Neuronal stem cell (in vitro differentiated cells): ENCODE measurements at regions not wholly inside any gene's neighbourhood (a gene's known extent, or its start where the extent isn't known, plus 50 kb on each side); places are given as distances from the start of the nearest gene placed in this dataset.

Experiments used
- DNase-seq: peaks from one replicate; pipeline ENCODE4 v3.0.0-alpha.2; 2013; ENCODE audit warnings: low spot score
- H2AFZ ChIP-seq: one replicate; pipeline ENCODE4 v1.6.1; 2013; ENCODE audit warnings: mild to moderate bottlenecking, low read length, inconsistent platforms
- H2AK5ac ChIP-seq: 2 replicates; pipeline ENCODE4 v1.6.1; 2013; ENCODE audit warnings: low read depth, mild to moderate bottlenecking, inconsistent platforms, low read length, moderate library complexity, mixed read lengths
- H2BK120ac ChIP-seq: 2 replicates; pipeline ENCODE4 v1.6.1; 2013; ENCODE audit warnings: low read depth, mild to moderate bottlenecking, inconsistent platforms, low read length, moderate library complexity, mixed read lengths
- H2BK12ac ChIP-seq: one replicate; pipeline ENCODE4 v1.6.1; 2013; ENCODE audit warnings: low read length, inconsistent platforms
- H2BK15ac ChIP-seq: 2 replicates; pipeline ENCODE4 v1.6.1; 2013; ENCODE audit warnings: mild to moderate bottlenecking, low read length, inconsistent platforms, mixed read lengths
- H2BK5ac ChIP-seq: one replicate; pipeline ENCODE4 v1.6.1; 2013; ENCODE audit warnings: inconsistent platforms, mild to moderate bottlenecking, low read length, moderate library complexity
- H3K14ac ChIP-seq: one replicate; pipeline ENCODE4 v1.6.1; 2013; ENCODE audit warnings: low read length, inconsistent platforms
- H3K18ac ChIP-seq: 2 replicates; pipeline ENCODE4 v1.6.1; 2013; ENCODE audit warnings: low read length, inconsistent platforms
- H3K23ac ChIP-seq: 2 replicates; pipeline ENCODE4 v1.6.1; 2013; ENCODE audit warnings: low read depth, mild to moderate bottlenecking, mixed read lengths, low read length, inconsistent platforms; ENCODE audit not compliant: poor library complexity
- H3K27ac ChIP-seq: replicated peaks from 3 replicates; pipeline ENCODE4 v1.5.1; 2013; ENCODE audit warnings: low read length, inconsistent platforms
- H3K27me3 ChIP-seq, 3 experiments: 2 replicates each; pipeline ENCODE4 v1.6.1; 2013; ENCODE audit warnings: low read length in 3 of 3, mild to moderate bottlenecking in 2 of 3, inconsistent platforms in 1 of 3, low read depth in 1 of 3, mixed read lengths in 1 of 3, moderate library complexity in 1 of 3; ENCODE audit not compliant: control insufficient read depth in 3 of 3, insufficient read depth in 3 of 3
- H3K36me3 ChIP-seq, 2 donors: replicated peaks in 1 of 2; 2 replicates each; pipeline ENCODE4 v1.6.1; 2013; ENCODE audit warnings: low read length in 2 of 2; ENCODE audit not compliant: control insufficient read depth in 2 of 2, insufficient read depth in 2 of 2
- H3K4ac ChIP-seq: 2 replicates; pipeline ENCODE4 v1.6.1; 2013; ENCODE audit warnings: inconsistent platforms, mild to moderate bottlenecking, low read length, moderate library complexity
- H3K4me1 ChIP-seq, 2 donors: 1 replicate in 1 of 2; 2 replicates in 1 of 2; pipeline ENCODE4 v1.6.1; 2013; ENCODE audit warnings: low read length in 2 of 2, low read depth in 1 of 2; ENCODE audit not compliant: control insufficient read depth in 2 of 2, insufficient read depth in 1 of 2
- H3K4me2 ChIP-seq: one replicate; pipeline ENCODE4 v1.6.1; 2013; ENCODE audit warnings: mild to moderate bottlenecking, low read length, inconsistent platforms; ENCODE audit not compliant: insufficient read depth, poor library complexity, severe bottlenecking
- H3K4me3 ChIP-seq, 2 donors: 2 replicates each; pipeline ENCODE4 v1.5.1; 2013; ENCODE audit warnings: low read length in 2 of 2, mild to moderate bottlenecking in 2 of 2, inconsistent platforms in 1 of 2, moderate library complexity in 1 of 2
- H3K79me1 ChIP-seq: one replicate; pipeline ENCODE4 v1.6.1; 2013; ENCODE audit warnings: low read depth, mild to moderate bottlenecking, inconsistent platforms, low read length, moderate library complexity
- H3K9ac ChIP-seq: one replicate; pipeline ENCODE4 v1.6.1; 2013; ENCODE audit warnings: mild to moderate bottlenecking, low read depth, low read length, inconsistent platforms; ENCODE audit not compliant: poor library complexity
- H3K9me3 ChIP-seq, 2 donors: replicated peaks in 1 of 2; 2 replicates each; pipeline versions ENCODE3 to v1.6.1; 2013; ENCODE audit warnings: low read length in 2 of 2, mild to moderate bottlenecking in 2 of 2, inconsistent platforms in 1 of 2, low read depth in 1 of 2, mixed read lengths in 1 of 2, moderate library complexity in 1 of 2; ENCODE audit not compliant: control insufficient read depth in 2 of 2, insufficient read depth in 1 of 2
- H4K8ac ChIP-seq: one replicate; pipeline ENCODE4 v1.6.1; 2013; ENCODE audit warnings: low read depth, mild to moderate bottlenecking, inconsistent platforms, low read length, moderate library complexity
- H4K91ac ChIP-seq: one replicate; pipeline ENCODE4 v1.6.1; 2013; ENCODE audit warnings: low read length, low read depth, mild to moderate bottlenecking, inconsistent platforms; ENCODE audit not compliant: poor library complexity
- WGBS, 2 donors: extraction: QIAGEN DNeasy Blood & Tissue Kit; methylation state at CpG; one replicate each; pipeline ENCODE4 v1.1.7; 2013; ENCODE audit warnings: missing lambda C conversion rate in 2 of 2, mixed read lengths in 1 of 2; ENCODE audit not compliant: insufficient read length in 2 of 2, insufficient replicate concordance in 1 of 2; ENCODE audit errors: extremely low coverage in 2 of 2; 5-methylcytosine and 5-hydroxymethylcytosine counted together

DNA sequence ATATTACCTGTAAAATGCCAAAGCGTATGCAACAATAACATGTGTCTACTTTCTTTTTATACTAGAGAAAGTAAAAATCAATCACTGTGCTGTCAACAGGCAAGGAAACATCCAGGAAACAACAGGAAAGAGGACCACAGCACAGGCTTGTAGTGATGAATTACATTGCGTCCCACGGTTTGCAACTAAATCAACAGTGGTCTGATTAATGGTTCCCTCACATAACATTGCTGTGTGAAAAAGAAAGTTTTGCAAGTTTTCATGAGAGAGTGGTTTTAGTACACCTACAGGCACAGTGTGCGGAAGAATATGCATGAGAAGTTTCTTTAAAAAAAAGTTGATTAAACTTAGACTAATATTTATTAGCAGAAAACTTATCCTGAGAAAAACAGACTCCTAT lies 329.5 kb upstream of the HSF2 start:
- Histone ChIP-seq H2BK5ac (no peak overlapping the region), H4K91ac (no peak overlapping the region), H2BK12ac (no peak overlapping the region), H3K18ac (no peak overlapping the region), H3K14ac (no peak overlapping the region), H3K4me2 (no peak overlapping the region), H4K8ac (no peak overlapping the region), H3K23ac (no peak overlapping the region), H2BK120ac (no peak overlapping the region), H2AK5ac (no peak overlapping the region), H3K9me3 (no peaks in the 10 kb centered on the region), H3K27ac (no peak overlapping the region), H3K27me3 (peaks cover 0 to 2% (median 0%) of the 10 kb centered on the region in 3 experiments), H2AFZ (no peak overlapping the region), H3K4me1 (no peaks in the 10 kb centered on the region), H3K36me3 (no peaks in the 10 kb centered on the region), H2BK15ac (no peak overlapping the region), H3K9ac (no peak overlapping the region), H3K79me1 (no peaks in the 10 kb centered on the region), H3K4ac (no peak overlapping the region), H3K4me3 (no peak overlapping the region)
- DNase-seq: no peak
- no CpG with 5 or more reads among the region's 4 CpGs for WGBS, 2 donors

DNA sequence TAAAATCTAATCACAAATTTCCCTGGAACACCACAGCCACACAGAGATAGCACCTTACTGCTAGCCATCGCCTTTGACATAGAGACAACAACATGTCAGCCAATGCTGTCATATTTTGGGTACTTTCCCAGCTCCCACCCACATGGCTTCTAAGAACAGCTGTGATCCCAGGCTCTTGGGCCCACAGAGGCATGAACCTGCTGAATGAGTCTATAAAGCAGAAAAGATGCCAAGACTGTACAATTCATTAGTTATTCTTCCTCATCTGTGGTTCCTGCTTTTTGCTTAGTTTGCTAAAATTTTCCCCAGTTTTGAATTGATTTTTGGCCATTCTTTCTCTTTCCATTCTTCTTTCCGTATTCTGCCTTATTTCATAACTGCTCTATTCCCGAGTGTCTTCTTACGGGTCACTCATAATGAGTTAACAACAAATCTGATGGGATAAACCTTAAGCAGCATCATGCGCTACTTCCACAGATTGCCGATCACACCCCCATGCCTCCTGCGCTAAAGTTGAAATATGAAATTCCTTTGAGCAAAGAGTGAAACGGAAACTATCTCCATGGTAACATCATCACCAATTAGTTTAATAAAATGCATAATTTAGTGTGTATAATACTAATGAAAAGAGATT lies 327.3 kb upstream of the HSF2 start:
- Histone ChIP-seq H4K8ac (no peak overlapping the region), H3K23ac (no peak overlapping the region), H3K9me3 (no peaks in the 10 kb centered on the region), H3K4me3 (no peak overlapping the region), H3K18ac (no peak overlapping the region), H2BK5ac (no peak overlapping the region), H3K36me3 (no peaks in the 10 kb centered on the region), H2BK120ac (no peak overlapping the region), H2AK5ac (no peak overlapping the region), H3K14ac (no peak overlapping the region), H4K91ac (no peak overlapping the region), H3K27ac (no peak overlapping the region), H3K4ac (no peak overlapping the region), H3K27me3 (peaks cover 0 to 2% (median 0%) of the 10 kb centered on the region in 3 experiments), H3K9ac (no peak overlapping the region), H2BK15ac (no peak overlapping the region), H2BK12ac (no peak overlapping the region), H2AFZ (no peak overlapping the region), H3K4me2 (no peak overlapping the region), H3K4me1 (peaks cover 0 to 2% of the 10 kb centered on the region in 2 donors), H3K79me1 (no peaks in the 10 kb centered on the region)
- WGBS, 2 donors: no CpG with 5 or more reads among the region's 8 CpGs
- DNase-seq: no peak

- Histone ChIP-seq H3K4me2 (no peak overlapping the region), H2BK12ac (no peak overlapping the region), H3K18ac (no peak overlapping the region), H3K23ac (no peak overlapping the region), H2AK5ac (no peak overlapping the region), H4K91ac (no peak overlapping the region), H2BK5ac (no peak overlapping the region), H3K9ac (no peak overlapping the region), H3K14ac (no peak overlapping the region), H3K4me3 (no peak overlapping the region), H3K4me1 (peaks cover 0 to 2% of the 10 kb centered on the region in 2 donors), H3K9me3 (no peaks in the 10 kb centered on the region), H2BK120ac (no peak overlapping the region), H3K27me3 (no peaks in the 10 kb centered on the region), H3K36me3 (no peaks in the 10 kb centered on the region), H2BK15ac (no peak overlapping the region), H4K8ac (no peak overlapping the region), H3K27ac (no peak overlapping the region), H3K79me1 (no peaks in the 10 kb centered on the region), H3K4ac (no peak overlapping the region), H2AFZ (no peak overlapping the region)
- no peak for DNase-seq
Observed at GRCh38 chr6:122075084-122075838, 324.2 kb upstream of the HSF2 start.

- Histone ChIP-seq H2AFZ (no peak overlapping the region), H3K27ac (no peak overlapping the region), H3K9ac (no peak overlapping the region), H2BK5ac (no peak overlapping the region), H4K91ac (no peak overlapping the region), H3K4me2 (no peak overlapping the region), H2BK120ac (no peak overlapping the region), H3K4ac (no peak overlapping the region), H3K4me1 (peaks cover 0 to 2% of the 10 kb centered on the region in 2 donors), H4K8ac (no peak overlapping the region), H3K79me1 (no peaks in the 10 kb centered on the region), H3K4me3 (no peak overlapping the region), H3K36me3 (no peaks in the 10 kb centered on the region), H2BK15ac (no peak overlapping the region), H3K14ac (no peak overlapping the region), H2AK5ac (no peak overlapping the region), H3K18ac (no peak overlapping the region), H3K23ac (no peak overlapping the region), H3K9me3 (no peaks in the 10 kb centered on the region), H3K27me3 (no peaks in the 10 kb centered on the region), H2BK12ac (no peak overlapping the region)
- no peak for DNase-seq
- no CpG with 5 or more reads among the region's 2 CpGs for WGBS, 2 donors
Observed at GRCh38 chr6:122075917-122076316, 323.5 kb upstream of the HSF2 start.
